GM12891 (cell line): ENCODE measurements at regions not wholly inside any gene's neighbourhood (a gene's known extent, or its start where the extent isn't known, plus 50 kb on each side); places are given as distances from the start of the nearest gene placed in this dataset.

ENCODE experiments used
- POLR2A ChIP-seq: IDR thresholded peaks from 2 replicates; pipeline ENCODE4 v1.6.1; 2011; ENCODE audit warnings: low read depth, low read length, control low read depth
- POLR2AphosphoS5 ChIP-seq: IDR thresholded peaks from 2 replicates; pipeline ENCODE4 v1.6.1; 2011; ENCODE audit warnings: low read depth, low read length, control low read depth
- TAF1 ChIP-seq: IDR thresholded peaks from 2 replicates; pipeline ENCODE4 v1.6.1; 2011; ENCODE audit warnings: low read depth, low read length, control low read depth

DNA sequence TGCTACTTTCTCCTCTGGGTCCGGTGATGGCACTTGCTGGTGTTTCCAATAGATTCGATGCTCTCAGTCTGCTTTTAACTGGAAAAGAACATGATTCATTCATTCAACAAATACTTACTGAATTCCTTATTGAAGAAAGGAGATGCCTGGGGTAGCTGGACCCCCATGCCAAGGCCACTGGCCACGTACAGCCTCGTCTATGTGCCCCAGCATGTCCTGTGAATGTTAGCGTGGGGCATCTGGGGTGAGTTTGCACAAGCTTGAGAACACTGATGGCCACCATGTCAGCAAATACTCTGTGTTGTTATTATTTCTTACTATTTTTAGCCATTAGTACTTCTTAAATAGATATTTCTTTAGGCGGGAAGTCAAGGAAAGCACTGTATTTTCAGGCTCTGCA, 112.0 kb upstream of the OXGR1 start:
- TF ChIP-seq POLR2AphosphoS5 (no peak), POLR2A (no peak), TAF1 (no peak)
